ES-I3 (cell line): ENCODE measurements at regions not wholly inside any gene's neighbourhood (a gene's known extent, or its start where the extent isn't known, plus 50 kb on each side); places are given as distances from the start of the nearest gene placed in this dataset.

Experiments used
- H3K36me3 ChIP-seq: 2 replicates; pipeline ENCODE4 v1.6.1; 2013; ENCODE audit warnings: mild to moderate bottlenecking, low read length, control low read depth, moderate library complexity; ENCODE audit not compliant: insufficient read depth
- H3K4me1 ChIP-seq: 2 replicates; pipeline ENCODE4 v1.6.1; 2013; ENCODE audit warnings: mild to moderate bottlenecking, control low read depth, low read length; ENCODE audit not compliant: insufficient read depth
- H3K9ac ChIP-seq: 2 replicates; pipeline ENCODE4 v1.6.1; 2013; ENCODE audit warnings: low read depth, mild to moderate bottlenecking, low read length, moderate library complexity
- H3K9me3 ChIP-seq: 2 replicates; pipeline ENCODE4 v1.6.1; 2013; ENCODE audit warnings: mild to moderate bottlenecking, low read length, moderate library complexity; ENCODE audit not compliant: control insufficient read depth, insufficient read depth

GRCh38 chr1:238302646-238303045 lies 411.9 kb upstream of the ZP4 start:
- Histone ChIP-seq H3K9me3 (no peaks in the 10 kb centered on the region; the same call in 1 of the 2 replicates), H3K36me3 (no peaks in the 10 kb centered on the region), H3K4me1 (no peaks in the 10 kb centered on the region), H3K9ac (no peak overlapping the region)

- no peaks in the 10 kb centered on the region; the same call in 1 of the 2 replicates for H3K9me3 ChIP-seq
- no peak overlapping the region for H3K9ac ChIP-seq
- H3K4me1 ChIP-seq: no peaks in the 10 kb centered on the region
- no peaks in the 10 kb centered on the region for H3K36me3 ChIP-seq
Observed at GRCh38 chr1:238296371-238296770, 405.6 kb upstream of the ZP4 start.

GRCh38 chr1:238293075-238293474 lies 402.4 kb upstream of the ZP4 start:
- no peak overlapping the region for H3K9ac ChIP-seq
- H3K36me3 ChIP-seq: no peaks in the 10 kb centered on the region
- H3K9me3 ChIP-seq: no peaks in the 10 kb centered on the region; the same call in 1 of the 2 replicates
- no peaks in the 10 kb centered on the region for H3K4me1 ChIP-seq

- H3K4me1 ChIP-seq: no peaks in the 10 kb centered on the region
- peaks cover 7% of the 10 kb centered on the region for H3K9me3 ChIP-seq
- no peaks in the 10 kb centered on the region for H3K36me3 ChIP-seq
- no peak overlapping the region for H3K9ac ChIP-seq
Observed at GRCh38 chr1:238281418-238281817, 390.7 kb upstream of the ZP4 start.

GRCh38 chr1:238279694-238280380 lies 389.1 kb upstream of the ZP4 start:
- Histone ChIP-seq H3K9me3 (peaks cover 15% of the 10 kb centered on the region), H3K4me1 (no peaks in the 10 kb centered on the region), H3K36me3 (no peaks in the 10 kb centered on the region; the same call in 1 of the 2 replicates), H3K9ac (no peak overlapping the region)

GRCh38 chr1:238272145-238272544 lies 381.4 kb upstream of the ZP4 start:
- no peaks in the 10 kb centered on the region for H3K4me1 ChIP-seq
- peaks cover 14% of the 10 kb centered on the region for H3K9me3 ChIP-seq
- H3K36me3 ChIP-seq: no peaks in the 10 kb centered on the region; the same call in 1 of the 2 replicates
- no peak overlapping the region for H3K9ac ChIP-seq

- no peaks in the 10 kb centered on the region for H3K4me1 ChIP-seq
- no peak overlapping the region for H3K9ac ChIP-seq
- H3K9me3 ChIP-seq: no peaks in the 10 kb centered on the region
- no peaks in the 10 kb centered on the region for H3K36me3 ChIP-seq
Observed at GRCh38 chr1:238265866-238266265, 375.1 kb upstream of the ZP4 start.

GRCh38 chr1:238264951-238265350 lies 374.2 kb upstream of the ZP4 start:
- H3K4me1 ChIP-seq: no peaks in the 10 kb centered on the region
- H3K9me3 ChIP-seq: no peaks in the 10 kb centered on the region
- H3K9ac ChIP-seq: no peak overlapping the region
- no peaks in the 10 kb centered on the region for H3K36me3 ChIP-seq

- no peaks in the 10 kb centered on the region for H3K36me3 ChIP-seq
- no peak overlapping the region for H3K9ac ChIP-seq
- H3K9me3 ChIP-seq: no peaks in the 10 kb centered on the region
- peaks cover 18% of the 10 kb centered on the region; the same call in 1 of the 2 replicates for H3K4me1 ChIP-seq
Observed at GRCh38 chr1:238258510-238258909, 367.8 kb upstream of the ZP4 start.

- H3K9ac ChIP-seq: no peak overlapping the region
- H3K4me1 ChIP-seq: peaks cover 27% of the 10 kb centered on the region; the same call in 1 of the 2 replicates
- no peaks in the 10 kb centered on the region for H3K36me3 ChIP-seq
- H3K9me3 ChIP-seq: no peaks in the 10 kb centered on the region
Observed at GRCh38 chr1:238257018-238257621, 366.4 kb upstream of the ZP4 start.

- Histone ChIP-seq H3K4me1 (peaks cover 27% of the 10 kb centered on the region; the same call in 1 of the 2 replicates), H3K36me3 (no peaks in the 10 kb centered on the region), H3K9ac (no peak overlapping the region), H3K9me3 (no peaks in the 10 kb centered on the region)
Observed at GRCh38 chr1:238254935-238255334, 364.2 kb upstream of the ZP4 start.

GRCh38 chr1:238252033-238252802 lies 361.5 kb upstream of the ZP4 start:
- Histone ChIP-seq H3K36me3 (no peaks in the 10 kb centered on the region), H3K9ac (no peak overlapping the region), H3K4me1 (peaks cover 27% of the 10 kb centered on the region; the same call in 1 of the 2 replicates), H3K9me3 (no peaks in the 10 kb centered on the region)

- Histone ChIP-seq H3K9me3 (no peaks in the 10 kb centered on the region; the same call in 1 of the 2 replicates), H3K9ac (no peak overlapping the region), H3K4me1 (peaks cover 7% of the 10 kb centered on the region; the same call in 1 of the 2 replicates), H3K36me3 (no peaks in the 10 kb centered on the region)
Observed at GRCh38 chr1:238248356-238248755, 357.6 kb upstream of the ZP4 start.

GRCh38 chr1:238242181-238242580 lies 351.5 kb upstream of the ZP4 start:
- Histone ChIP-seq H3K9ac (no peak overlapping the region), H3K36me3 (no peaks in the 10 kb centered on the region), H3K9me3 (no peaks in the 10 kb centered on the region; the same call in 1 of the 2 replicates), H3K4me1 (no peaks in the 10 kb centered on the region)
